NCI-H2029 treated with DMSO at 0.1 percent for 48 hours (cell line): ENCODE measurements at regions not wholly inside any gene's neighbourhood (a gene's known extent, or its start where the extent isn't known, plus 50 kb on each side); places are given as distances from the start of the nearest gene placed in this dataset.

Experiments
- DNase-seq: peaks from one replicate; lab custom pipeline; 2025; lab: John Stamatoyannopoulos, UW

DNA sequence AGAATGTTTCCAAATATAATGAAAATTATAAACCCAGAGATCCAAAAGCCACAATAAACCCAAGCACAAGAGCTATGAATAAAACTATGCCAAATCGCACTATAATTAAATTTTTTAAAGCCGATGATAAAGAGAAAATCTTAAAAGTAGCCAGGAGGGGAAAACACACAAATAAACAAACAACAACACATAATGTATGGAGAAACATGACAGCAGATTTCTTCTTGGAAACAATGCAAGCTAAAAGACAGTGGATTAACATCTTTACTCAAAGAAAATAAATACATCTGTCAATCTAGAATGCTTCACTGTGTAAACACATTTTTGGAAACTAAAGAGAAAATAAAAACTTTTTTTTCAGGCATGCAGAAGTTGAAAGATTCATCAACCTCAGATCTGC lies 53.0 kb upstream of the SMOX start:
- no peak for DNase-seq

DNA sequence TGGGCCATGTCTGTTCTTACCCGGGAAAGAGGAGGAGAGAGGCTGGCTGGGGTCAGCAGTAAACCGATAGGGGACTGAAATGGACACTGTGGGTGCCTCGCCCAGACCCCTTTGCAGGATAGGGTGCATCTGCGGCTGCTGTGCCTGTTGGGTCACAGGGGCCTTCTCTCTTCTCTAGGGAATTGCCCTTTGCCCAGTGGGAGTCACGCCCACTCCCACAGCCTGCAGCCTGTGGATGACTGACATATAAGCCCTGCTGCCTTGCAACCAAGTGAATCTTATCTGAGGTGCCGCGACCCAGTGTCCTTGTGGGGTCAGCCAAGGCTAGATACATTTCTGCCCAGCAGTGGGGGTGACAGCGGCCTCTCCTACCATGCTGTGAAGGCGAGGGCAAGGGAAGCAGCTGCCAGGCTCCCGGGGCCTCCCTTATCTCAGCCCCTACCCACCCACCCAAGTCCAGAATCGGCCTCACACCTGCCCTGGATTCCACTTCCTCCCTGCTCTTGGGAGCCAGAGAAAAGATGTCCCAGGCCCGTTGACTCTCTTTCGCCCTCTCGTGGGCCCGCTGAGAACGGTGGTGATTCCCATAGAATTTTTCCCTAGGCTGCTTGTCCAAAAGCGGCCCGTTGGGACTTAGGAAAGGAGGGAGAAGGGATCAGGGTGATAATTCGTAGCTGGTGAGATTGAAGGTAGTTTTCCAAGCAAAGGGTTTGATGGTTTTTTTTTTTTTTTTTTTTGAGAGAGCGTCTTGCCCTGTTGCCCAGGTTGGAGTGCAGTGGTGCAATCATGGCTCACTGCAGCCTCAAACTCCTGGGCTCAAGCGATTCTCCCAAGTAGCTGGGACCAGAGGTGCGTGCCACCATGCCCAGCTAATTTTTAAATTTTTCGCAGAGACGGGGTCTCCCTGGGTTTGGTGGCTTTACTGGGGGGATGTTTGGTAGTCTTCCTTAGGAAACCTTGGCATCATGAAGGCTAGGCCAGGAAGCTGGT lies 56.8 kb upstream of the SMOX start:
- DNase-seq = peak; percentile 10

DNA sequence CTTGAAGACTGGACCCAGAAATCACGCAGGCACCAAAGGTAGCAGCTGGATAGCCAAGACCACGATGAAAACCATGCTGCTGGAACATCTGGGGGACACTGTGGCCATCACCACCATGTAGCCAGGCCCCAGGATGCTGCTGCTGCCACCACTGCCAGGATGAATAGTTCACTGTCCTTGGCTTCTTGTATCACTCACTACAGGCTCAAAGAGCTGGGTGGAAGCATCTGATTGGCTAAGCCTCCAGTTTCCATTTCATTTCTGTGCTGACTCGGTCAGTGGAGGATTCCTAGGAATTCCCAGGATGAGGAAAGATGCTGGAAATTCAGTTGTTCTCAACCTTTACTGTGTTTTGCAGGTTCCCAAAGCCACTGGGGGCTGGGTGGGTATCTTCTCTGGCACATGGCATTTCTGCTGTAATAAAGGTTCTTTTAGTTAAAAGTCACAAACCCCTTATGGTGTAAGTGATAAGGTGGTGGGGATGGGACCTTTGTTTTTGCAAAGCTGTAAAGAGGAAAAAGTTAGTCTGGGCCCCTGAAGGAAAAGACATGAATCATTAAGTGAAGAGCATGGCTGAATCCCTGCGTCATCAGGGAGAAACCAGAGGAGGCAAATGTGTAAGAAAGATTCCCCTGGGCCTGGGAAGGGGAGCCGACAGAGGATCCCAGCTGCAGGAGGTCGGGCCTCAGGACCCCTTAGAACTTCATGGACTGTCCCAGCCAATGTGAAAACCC lies 57.7 kb upstream of the SMOX start:
- DNase-seq = no peak

DNA sequence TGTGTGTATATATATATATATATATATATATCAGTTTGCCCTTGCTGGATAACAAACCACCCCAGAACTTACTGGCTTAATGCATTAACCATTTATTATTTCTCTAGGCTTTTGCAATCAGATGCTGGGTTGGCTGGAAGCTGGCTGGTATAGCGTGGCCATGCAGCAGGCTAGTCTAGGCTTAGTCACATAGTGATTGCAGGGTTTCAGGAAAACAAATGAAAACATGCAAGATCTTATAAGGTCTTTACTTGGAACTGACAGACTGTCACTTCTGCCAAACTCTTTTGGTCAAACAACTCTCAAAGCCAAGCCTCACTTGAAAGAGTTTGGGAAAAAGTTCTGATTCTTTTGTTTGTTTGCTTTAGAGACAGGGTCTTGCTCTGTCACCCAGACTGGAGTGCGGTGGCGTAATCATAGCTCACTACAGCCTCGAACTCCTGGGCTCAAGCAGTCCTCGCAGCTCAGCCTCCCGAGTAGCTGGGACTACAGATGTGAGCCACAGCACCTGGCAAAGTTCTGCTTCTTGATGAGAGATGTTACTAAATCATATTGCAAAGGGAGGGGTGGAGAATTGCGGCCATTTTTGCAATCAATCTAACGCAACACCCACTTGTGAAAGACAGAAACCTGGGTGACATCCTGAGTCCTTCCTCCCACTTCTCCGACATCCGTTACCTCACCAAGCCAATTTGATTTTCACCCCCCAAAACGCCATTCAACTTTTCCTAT lies 58.7 kb upstream of the SMOX start:
- no peak for DNase-seq

DNA sequence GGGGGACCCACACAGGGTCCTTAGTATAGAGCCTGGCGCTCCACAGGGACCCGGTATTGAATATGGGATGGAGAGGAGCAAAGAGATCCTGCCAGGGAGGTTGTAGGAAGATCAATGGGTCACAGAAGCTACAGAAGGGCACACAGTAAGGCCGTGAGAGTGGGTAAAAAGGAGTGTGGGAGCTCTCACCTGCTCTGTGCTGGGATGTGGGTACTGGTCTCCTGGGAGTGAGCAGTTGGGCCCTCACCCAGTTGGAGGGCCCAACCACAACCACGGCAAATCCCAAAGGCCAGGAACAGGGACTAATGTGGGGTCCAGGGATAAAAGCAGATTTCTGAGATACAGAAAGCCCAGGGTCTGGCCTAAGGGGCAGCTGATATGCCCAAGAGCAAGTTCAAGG lies 59.9 kb upstream of the SMOX start:
- DNase-seq = no peak

DNA sequence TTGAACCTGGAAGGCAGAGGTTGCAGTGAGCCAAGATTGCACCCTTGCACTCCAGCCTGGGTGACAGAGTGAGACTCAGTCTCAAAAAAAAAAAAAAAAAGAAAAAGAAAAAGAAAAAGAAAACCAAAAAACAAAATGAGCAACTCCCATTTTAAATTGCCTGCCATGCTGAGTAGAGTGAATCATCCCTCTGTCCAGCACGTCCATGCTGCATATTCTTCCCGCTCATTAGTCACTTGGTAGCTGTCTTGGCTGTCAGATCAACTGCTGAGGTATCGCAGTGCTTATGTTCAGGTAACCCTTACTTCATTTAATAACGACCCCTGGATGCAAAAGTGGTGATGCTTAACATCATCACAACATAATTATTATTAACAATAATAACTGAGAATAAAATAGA lies 60.7 kb upstream of the SMOX start:
- no peak for DNase-seq

DNA sequence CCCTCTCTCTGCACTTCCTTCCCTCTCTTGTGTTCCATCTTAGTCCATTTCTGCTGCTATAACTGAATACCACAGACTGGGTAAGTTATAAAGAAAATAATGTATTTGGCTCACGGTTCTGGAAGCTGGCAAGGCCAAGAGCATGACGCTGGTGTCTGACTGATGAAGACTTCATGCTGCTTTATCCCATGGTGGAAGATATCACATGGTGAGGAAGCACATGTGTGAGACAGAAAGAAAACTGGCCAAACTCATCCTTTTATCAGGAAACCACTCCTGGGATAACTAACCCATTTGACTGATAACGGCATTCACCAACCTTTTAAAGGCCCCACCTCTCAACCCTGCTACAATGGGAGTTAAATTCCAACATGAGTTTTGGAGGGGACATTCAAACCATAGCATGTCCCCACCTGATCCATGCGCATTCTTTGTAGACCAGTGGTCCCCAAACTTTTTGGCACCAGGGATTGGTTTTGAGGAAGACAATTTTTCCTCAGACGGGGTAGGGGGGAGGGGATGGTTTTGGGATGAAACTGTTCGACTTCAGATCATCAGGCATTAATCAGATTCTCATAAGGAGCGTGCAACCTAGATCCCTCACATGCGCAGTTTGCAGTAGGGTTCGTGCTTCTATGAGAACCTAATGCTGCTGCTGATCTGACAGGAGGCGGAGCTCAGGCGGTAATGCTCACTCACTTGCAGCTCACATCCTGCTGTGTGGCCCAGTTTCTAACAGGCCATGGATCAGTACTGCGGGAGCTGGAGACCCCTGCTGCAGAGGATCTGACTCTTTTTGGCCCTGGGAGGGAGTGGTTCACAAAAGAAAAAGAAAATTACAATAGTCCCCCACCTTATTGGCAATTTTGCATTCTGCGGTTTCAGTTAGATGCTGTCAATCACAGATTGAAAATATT lies 61.6 kb upstream of the SMOX start:
- DNase-seq = no peak

DNA sequence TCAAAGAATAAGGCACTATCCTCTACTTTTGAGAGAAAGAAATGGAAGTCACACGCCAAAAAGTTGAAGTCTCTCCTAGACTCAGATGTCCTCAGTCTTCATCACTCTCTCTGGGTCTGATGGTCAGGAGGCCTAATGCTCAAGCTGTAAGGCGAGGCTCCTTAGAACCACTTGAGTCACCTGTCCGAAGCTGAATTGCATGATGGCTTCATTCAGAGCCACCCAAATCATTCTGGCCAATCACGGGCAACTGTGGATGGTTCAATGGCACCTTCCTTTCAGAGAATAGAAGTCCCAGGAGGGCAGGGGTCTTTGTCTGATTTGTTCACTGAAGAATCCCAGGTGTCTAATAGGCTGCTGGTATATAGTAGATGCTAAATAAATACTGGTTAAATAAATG lies 63.9 kb upstream of the SMOX start:
- no peak for DNase-seq

DNA sequence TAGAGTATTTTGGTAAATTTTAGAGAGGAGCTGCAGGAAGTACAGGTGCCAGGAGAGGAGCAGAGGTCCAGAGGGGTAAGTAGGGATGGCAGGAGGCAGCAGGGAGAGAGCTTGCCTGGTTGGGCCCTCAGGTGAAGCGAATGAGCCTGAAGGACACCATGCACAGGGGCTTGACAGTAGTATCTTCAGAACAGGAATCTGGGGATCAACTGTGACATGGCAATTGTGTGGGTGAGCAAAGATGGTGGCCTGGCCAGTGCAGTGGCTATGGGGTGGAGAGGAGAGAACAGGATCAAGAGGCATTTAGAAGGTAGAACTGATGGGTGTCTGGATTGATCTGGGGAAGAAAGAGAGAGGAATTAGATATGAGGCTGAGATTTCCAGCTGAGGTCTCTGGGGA lies 64.5 kb upstream of the SMOX start:
- DNase-seq = no peak

DNA sequence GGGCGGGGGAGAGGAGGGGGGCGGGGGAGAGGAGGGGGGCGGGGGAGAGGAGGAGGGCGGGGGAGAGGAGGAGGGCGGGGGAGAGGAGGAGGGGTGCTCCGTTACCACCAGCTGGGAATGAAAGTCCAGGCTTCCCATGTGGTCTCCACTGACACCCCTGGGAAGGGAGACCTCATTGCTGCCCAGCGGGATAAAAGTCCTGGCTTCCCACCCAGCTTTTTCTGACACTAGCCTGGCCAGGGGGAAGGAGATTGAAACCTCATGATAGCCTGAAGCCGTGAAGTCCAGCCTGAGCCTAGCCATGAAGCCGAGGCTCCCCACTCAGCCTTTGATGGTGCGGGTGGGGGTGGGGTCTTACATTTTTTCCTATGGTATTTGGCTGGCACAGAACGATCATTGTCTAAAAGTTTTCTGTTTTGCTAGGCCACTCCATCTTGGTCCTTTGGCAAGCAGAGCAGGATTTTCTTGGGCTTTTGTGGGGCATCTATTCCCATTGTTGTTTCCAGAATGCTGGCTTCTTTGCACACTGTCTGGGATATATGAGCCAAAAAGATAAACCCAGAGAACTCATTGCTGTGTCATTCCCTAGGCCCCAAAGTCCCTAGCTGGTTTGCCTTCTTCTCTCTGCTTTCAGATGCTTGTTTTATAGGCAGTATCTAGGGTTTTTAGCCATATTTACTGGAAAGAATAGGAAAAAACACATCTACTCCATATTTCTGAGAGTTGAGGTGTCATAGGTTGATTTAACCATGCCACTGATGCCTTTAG lies 65.3 kb upstream of the SMOX start:
- DNase-seq = no peak

DNA sequence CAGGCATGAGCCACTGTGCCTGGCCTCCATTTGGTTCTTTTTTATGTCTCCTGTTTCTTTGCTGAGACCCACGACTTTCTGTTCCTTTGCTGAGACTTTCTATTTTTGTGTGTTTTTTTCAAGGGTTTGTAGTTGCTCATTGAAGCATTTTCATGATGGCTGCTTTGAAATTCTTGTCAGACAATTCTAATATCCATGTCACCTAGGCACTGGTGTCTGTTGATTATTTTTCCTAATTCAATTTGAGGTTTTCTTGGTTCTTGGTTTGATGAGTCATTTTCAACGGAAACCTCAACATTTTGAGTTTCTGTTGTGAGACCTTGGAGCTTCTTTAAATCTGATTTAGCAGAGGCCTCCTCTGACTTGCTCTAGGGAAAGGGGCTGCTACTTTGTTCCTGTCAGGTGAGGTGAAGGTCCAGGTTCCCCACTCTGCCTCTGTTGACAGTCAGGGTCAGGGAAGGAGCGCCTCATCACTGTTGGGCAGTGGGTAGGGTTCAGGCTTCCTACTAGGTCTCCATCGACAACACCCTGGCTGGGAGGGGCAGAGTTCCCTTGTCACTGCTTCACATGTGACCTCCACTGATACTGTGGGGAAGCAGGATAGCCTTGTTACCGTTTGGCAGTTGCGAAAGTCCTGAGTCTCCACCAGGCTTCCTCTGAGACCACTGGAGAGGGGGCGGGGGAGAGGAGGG lies 66.1 kb upstream of the SMOX start:
- no peak for DNase-seq

DNA sequence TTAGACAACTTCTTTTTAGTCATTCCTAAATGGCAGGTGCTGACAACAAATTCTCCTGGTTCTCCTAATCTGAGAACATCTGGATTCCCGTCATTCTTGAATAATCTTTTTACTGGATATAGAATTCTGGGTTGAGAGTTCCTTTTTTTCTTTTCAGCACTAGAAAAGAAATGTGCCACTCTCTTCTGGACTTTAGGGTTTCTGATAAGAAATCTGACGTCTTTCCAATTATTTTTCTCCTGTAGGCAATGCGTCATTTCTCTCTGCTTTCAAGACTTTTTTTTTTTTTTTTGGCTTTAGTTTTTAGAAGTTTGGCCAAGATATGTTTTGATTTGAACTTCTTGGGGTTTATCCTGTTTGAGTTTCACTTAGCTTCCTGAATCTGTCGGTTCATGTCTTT lies 66.1 kb upstream of the RNF24 start:
- DNase-seq = no peak

DNA sequence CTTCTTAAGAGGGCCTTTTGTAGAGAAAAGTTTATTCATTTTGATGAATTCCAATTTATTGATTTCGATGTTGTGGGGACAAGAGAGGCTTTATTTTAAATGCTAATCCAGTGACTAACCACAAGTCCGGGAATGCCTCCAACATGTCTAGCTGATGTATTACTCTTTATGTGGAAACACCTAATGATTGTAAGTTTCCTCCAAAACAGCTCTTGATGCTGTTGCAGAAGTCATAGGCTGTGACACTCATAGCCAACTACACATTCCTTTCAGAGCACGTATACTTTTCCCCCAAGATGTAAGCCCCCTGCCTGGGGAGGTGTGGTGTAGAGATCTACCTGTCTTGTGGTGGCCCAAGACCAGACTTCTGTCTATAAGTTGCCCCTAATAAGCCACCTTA lies 61.3 kb upstream of the RNF24 start:
- no peak for DNase-seq

DNA sequence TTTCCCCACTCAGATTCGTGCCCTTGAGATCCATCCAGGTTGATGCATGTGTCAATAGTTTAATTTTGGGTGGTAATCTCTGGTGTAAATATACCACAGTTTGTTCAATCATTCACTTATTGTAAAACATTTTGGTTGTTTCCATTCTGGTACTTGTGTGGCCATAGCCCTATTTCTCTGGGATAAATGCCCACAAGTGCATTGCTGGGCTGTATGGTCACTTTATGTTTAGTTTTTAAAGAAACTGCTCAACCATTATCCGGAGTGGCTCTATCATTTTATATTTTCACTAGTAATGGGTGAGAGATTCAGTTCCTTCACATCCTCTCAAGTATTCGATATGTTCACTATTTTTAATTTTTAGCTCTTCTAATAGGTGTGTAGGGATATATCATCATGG lies 60.7 kb upstream of the RNF24 start:
- DNase-seq = no peak

DNA sequence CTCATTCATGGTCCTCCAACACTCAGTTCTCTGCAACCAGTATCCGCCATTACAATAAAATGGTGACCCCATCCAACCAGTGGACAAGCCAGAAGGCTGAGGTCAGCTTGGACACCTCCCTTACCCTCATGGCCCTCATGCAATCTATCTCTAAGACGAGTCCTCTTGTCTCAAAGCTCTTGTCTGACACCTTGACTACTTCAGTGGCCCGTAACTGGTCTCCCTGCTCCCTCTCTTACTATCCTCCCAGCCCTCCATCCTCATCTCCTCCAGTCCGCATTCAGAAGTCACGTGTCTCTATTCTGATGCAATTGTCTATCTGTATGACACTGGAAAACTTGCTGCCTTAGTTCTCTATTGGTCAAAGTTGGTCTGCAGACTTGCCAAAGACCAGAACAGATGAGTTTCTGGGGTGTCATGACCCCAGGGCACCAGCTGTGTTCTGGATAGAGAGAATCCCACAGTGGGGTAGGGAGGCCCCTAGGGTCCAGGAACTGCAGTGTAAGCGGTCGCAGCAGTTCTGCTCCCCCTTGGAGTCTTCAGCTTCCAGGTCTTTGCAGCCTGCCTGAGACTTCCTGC lies 59.6 kb upstream of the RNF24 start:
- DNase-seq = no peak

DNA sequence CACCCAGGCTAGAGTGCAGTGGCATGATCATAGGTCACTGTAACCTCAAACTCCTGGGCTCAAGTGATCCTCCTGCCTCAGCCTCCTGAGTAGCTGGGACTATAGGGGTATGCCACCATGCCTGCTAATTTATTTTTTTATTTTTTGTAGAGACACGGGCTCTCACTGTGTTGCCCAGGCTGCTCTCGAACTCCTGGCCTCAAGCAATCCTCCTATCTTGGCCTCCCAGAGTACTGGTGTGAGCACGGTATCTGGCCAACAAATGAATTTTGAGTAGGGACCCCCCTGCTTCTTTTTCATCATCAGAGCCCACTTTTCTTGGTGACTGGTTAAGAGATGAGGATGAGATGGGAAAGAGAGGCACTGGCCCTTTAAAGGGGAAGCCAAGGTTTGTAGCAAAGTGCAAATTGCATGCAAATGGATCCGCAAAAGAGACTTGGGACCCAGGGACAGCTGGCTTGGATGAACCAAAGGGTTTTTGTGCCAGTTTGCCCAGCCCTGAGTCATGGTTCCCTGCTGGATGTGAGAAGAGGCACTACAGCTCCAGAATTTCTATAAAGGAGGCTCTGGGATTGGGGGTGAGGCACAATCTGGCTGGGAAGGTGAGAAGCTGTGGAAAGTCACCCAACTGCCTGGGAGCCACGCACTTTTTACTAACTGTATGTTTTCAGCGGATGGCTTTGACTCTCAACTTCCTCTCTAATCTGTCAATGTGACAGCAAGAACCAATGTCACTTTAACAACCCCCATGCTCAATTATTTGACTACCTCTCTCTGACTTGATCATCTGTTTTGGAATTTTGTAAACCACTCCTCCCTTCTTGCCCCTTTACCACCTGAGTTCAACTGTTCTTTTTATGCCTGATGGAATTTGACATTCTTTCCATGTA lies 58.7 kb upstream of the RNF24 start:
- no peak for DNase-seq

DNA sequence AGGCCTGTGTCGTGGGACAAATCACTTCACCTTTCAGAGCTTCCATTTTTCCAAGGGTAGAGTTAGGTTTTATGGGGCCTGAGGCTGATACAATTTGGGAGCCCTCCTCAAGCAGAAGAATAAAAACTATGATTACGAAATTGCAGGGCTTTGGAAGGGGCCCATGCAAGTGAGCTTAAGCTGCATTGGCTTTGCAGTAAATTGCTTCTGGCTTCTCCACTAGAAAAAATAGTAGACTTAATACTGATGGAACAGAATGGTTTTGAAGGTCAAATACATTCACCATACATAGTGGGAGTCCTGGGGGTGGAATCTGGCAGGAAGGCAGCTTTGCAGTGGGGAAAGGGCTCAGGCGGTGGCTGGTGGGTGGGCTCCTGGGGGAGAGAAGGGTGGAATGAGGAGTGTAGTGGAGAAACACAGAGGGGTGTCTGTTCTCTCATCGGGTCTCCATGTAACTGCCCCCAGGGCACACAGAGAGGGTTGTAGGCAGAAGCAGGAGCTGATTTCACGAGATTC lies 55.9 kb upstream of the RNF24 start:
- DNase-seq = no peak

DNA sequence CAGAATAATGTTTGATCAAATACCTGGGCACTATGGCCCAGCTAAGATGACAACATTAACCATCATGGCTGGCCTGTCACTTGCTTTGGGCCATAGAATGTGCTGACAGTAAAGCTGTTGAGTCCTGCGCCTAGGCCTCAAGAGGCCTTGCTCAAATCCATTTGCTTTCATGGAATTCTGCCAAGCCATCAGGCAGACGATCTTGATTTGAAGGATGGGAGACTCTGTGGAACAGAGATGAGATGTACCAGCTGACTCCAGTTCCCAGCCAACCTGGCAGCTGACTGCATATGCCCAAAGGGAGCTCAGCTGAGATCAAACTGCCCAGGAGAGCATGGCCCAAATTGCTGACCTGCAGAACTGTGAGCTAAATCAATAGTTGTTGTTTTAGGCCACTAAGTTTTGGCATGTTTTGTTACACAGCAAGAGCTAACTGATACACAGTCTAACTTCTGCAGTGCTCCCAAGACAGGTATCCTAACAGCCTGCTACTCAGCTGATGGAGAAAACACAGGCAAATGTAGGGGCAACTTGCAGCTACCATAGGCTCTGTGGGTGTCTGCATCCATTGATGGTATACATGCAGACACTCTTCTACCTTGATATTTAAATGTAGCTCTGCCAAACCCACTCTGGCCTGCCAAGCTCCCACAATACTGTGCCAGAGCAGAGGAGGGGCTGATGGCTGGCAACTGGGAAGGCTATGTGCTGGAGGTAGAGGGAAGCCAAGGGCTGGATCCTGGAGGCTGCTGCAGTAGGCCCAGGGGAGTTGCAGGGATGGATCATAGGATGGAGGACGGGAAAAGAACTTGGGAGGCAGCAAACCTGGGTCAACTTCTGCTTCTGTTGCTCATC lies 55.2 kb upstream of the RNF24 start:
- DNase-seq = no peak
